Duodenal mucosa (tissue), 2 donors: ENCODE measurements at regions not wholly inside any gene's neighbourhood (a gene's known extent, or its start where the extent isn't known, plus 50 kb on each side); places are given as distances from the start of the nearest gene placed in this dataset.
"Not testable (repeated sequence)": the region's sequence is repeated elsewhere in the genome, so short reads cannot be mapped to it uniquely, and the experiment has no call there.

Experiments
- H3K27ac ChIP-seq: one replicate; pipeline ENCODE4 v1.7.0; 2013; ENCODE audit warnings: low read depth, low read length
- H3K27me3 ChIP-seq, 2 donors: one replicate each; pipeline ENCODE4 v1.7.0; 2013; ENCODE audit warnings: low read length in 2 of 2, control low read depth in 1 of 2; ENCODE audit not compliant: insufficient read depth in 2 of 2, control insufficient read depth in 1 of 2
- H3K36me3 ChIP-seq, 2 donors: one replicate each; pipeline ENCODE4 v1.7.0; 2013; ENCODE audit warnings: low read length in 2 of 2, control low read depth in 1 of 2; ENCODE audit not compliant: insufficient read depth in 2 of 2, control insufficient read depth in 1 of 2
- H3K4me1 ChIP-seq, 2 donors: one replicate each; pipeline ENCODE4 v1.7.0; 2013; ENCODE audit warnings: low read length in 2 of 2, control low read depth in 1 of 2; ENCODE audit not compliant: insufficient read depth in 2 of 2, control insufficient read depth in 1 of 2
- H3K4me3 ChIP-seq, 2 donors: one replicate each; pipeline ENCODE4 v1.7.0; 2013; ENCODE audit warnings: low read length in 2 of 2, low read depth in 1 of 2
- H3K9ac ChIP-seq, 2 donors: one replicate each; pipeline ENCODE4 v1.7.0; 2013; ENCODE audit warnings: low read length in 2 of 2, low read depth in 1 of 2
- H3K9me3 ChIP-seq, 2 donors: one replicate each; pipeline ENCODE4 v1.7.0; 2013; ENCODE audit warnings: low read length in 2 of 2, control low read depth in 1 of 2; ENCODE audit not compliant: control insufficient read depth in 1 of 2

DNA sequence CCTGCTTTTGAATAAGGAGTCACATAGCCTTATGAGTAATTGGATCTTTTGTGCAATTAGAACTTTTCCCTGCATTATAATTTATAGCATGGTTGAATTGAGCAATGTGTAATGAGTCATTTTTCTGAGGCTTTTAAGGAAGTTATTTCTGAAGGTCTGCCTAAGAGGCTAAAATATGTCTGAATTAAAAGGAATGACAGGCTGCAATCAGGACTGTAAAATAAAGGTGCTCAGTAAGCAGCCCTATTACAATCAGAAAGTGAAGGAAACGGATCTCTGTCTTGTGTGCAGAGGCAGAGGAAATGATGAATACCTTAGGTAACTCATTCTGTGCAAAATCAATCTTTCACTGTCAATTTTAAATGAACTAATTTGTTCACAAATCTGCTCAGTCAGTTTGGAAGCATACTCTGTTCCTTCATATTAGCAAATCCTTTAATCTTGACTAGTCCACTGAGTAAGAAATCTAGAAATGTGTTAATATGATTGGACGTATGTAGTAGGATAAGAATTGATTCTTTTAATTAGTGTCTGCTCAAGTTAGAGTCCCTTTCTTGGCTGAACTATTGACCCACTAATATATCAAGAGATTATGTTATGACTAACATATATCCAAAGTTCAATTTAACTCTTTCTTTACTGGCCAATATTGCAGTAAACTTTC is 290.1 kb downstream of the ZIC1 start:
- no peaks in the 10 kb centered on the region for H3K27me3 ChIP-seq
- no peak overlapping the region for H3K9ac ChIP-seq
- no peak overlapping the region for H3K4me3 ChIP-seq
- H3K9me3 ChIP-seq: no peaks in the 10 kb centered on the region
- H3K4me1 ChIP-seq: no peaks in the 10 kb centered on the region
- no peak overlapping the region for H3K27ac ChIP-seq
- no peaks in the 10 kb centered on the region for H3K36me3 ChIP-seq

DNA sequence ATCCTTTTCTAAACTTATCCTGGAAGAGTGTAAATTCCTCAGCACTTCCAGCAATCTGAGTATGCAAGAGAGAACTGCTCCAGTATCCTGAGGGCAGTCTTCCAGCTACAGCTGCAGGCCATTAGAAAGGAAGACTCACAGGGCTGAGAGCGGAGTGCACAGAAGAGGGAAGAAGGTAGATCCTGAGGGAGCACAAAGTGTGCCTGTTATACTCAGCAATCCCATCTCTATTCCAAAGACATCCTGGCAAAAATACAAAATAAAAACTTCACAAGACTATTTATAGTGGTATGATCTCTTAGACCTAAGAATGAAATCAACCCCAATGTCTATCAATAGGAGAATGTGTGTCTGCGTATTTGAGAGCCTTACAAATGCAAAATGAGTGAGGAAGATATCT is 292.0 kb downstream of the ZIC1 start:
- H3K4me3 ChIP-seq: no peak overlapping the region
- H3K4me1 ChIP-seq: no peaks in the 10 kb centered on the region
- H3K27me3 ChIP-seq: no peaks in the 10 kb centered on the region
- H3K27ac ChIP-seq: no peak overlapping the region
- no peak overlapping the region for H3K9ac ChIP-seq
- H3K36me3 ChIP-seq: no peaks in the 10 kb centered on the region
- H3K9me3 ChIP-seq: no peaks in the 10 kb centered on the region

DNA sequence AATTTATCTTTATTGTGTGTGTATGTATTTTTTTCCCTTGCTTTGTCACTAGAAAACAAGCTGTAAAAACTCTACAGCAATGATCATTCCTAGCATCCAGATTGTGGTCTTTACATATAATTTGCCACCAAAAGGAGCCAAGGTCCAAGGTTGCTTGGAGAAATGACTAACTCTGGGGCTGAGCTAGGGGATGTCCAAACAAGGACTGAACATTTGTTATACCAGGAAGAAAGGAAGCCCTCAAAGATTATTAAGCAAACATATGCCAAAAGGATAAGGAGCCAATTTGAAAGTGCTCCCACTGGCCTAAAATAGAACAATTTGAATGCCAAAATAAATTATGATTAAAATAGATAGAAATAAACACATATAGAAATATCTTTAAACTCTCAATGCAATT is 293.3 kb downstream of the ZIC1 start:
- Histone ChIP-seq H3K27me3 (no peaks in the 10 kb centered on the region), H3K36me3 (no peaks in the 10 kb centered on the region), H3K9ac (no peak overlapping the region), H3K4me3 (no peak overlapping the region), H3K9me3 (no peaks in the 10 kb centered on the region), H3K4me1 (no peaks in the 10 kb centered on the region), H3K27ac (no peak overlapping the region)

DNA sequence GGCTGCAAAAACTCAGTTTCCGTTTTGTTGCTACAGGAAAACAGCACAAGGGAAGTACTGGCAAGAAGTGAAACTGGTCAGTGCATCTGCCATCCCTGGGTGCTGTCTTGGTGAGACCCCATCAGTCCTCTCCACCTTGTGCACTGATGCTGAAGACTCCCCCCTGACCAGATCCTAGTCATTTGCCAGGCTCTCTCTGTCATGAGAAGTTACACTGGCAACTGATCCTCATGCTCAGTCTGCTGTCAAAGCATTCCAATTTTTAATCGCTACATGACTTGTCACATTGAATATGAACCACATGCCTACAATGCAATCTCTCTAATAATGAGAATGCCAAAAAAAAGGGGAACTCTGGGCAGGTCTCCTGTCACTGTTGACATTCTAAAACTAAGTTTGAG is 296.5 kb downstream of the ZIC1 start:
- H3K36me3 ChIP-seq: no peaks in the 10 kb centered on the region
- no peaks in the 10 kb centered on the region for H3K27me3 ChIP-seq
- H3K4me1 ChIP-seq: no peaks in the 10 kb centered on the region
- H3K27ac ChIP-seq: no peak overlapping the region
- peaks cover 0 to 3% of the 10 kb centered on the region in 2 donors for H3K9me3 ChIP-seq
- no peak overlapping the region for H3K4me3 ChIP-seq
- H3K9ac ChIP-seq: no peak overlapping the region

DNA sequence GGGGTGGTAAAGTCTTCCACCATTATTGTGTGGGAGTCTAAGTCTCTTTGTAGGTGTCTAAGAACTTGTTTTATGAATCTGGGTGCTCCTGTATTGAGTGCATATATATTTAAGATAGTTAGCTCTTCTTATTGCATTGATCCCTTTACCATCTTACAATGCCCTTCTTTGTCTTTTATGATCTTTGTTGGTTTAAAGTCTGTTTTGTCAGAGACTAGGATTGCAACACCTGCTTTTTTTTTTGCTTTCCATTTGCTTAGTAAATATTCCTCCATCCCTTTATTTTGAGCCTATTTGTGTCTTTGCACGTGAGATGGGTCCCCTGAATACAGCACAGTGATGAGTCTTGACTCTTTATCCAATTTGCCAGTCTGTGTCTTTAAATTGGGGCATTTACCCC is 301.6 kb downstream of the ZIC1 start:
- not testable (repeated sequence) for H3K9ac ChIP-seq, H3K9me3 ChIP-seq, H3K36me3 ChIP-seq, H3K27ac ChIP-seq, H3K4me1 ChIP-seq, H3K27me3 ChIP-seq, H3K4me3 ChIP-seq

DNA sequence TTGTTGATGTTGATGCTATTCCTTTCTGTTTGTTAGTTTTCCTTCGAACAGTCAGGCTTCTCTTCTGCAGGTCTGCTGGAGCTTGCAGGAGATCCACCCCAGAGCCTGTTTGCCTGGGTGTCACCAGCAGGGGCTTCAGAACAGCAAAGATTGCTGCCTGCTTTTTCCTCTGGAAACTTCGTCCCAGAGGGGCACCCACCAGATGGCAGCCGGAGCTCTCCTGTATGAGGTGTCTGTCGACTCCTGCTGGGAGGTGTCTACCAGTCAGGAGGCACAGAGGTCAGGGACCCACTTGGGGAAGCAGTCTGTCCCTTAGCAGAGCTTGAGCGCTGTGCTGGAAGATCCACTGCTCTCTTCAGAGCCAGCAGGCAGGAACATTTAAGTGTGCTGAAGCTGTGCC is 303.2 kb downstream of the ZIC1 start:
- Histone ChIP-seq H3K27ac (no peak overlapping the region), H3K36me3 (no peaks in the 10 kb centered on the region), H3K9me3 (peaks cover 0 to 3% of the 10 kb centered on the region in 2 donors), H3K9ac (no peak overlapping the region), H3K4me3 (no peak overlapping the region), H3K27me3 (no peaks in the 10 kb centered on the region), H3K4me1 (no peaks in the 10 kb centered on the region)

DNA sequence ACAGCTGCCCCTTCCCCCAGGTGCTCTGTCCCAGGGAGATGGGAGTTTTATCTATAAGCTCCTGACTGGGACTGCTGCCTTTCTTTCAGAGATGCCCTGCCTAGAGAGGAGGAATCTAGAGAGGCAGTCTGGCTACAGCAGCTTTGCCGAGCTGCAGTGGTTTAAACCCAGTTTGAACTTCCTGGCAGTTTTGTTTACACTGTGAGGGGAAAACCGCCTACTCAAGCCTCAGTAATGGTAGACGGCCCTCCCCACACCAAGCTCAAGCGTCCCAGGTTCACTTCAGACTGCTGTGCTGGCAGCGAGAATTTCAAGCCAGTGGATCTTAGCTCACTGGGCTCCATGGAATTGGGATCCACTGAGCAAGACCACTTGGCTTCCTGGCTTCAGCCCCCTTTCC is 303.6 kb downstream of the ZIC1 start:
- H3K4me1 ChIP-seq, H3K27ac ChIP-seq, H3K27me3 ChIP-seq, H3K9me3 ChIP-seq, H3K4me3 ChIP-seq, H3K9ac ChIP-seq, H3K36me3 ChIP-seq: not testable (repeated sequence)

DNA sequence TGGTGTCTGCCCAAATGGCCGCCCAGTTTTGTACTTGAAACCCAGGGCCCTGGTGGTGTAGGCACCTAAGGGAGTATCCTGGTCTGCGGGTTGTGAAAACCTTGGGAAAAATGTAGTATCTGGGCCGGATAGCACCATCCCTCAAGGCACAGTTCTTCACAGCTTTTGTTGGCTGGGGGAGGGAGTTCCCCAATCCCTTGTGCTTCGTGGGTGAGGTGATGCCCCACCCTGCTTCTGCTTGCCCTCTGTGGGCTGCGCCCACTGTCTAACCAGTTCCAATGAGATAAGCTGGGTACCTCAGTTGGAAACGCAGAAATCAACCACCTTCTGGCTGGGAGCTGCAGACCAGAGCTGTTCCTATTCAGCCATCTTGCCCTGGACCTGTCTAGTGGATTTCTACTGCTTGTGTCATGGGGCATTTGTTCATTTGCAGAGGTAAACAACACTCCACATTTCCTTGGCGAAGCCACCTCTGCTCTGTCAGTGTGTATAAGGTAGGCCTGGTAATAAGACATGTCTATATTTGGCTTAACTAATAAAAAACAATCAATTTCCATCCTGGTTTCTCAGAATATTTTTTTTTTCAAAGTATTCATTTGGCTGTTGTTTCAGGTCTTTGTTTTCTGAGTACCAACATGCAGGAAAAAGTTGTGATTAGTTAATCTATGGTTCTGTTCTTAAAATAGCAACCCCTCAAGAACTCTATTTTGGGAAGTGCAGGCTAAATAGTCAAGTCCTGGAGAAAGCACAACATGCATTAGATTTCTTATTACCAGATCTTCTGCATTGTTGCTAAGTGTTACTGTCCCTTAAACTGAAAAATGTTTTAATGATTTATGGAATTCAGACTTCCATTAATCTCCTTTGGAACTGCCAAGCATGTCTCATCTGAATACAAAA is 304.3 kb downstream of the ZIC1 start:
- Histone ChIP-seq H3K36me3 (no peaks in the 10 kb centered on the region), H3K4me1 (no peaks in the 10 kb centered on the region), H3K27ac (no peak overlapping the region), H3K9me3 (peaks cover 0 to 3% of the 10 kb centered on the region in 2 donors), H3K9ac (no peak overlapping the region), H3K27me3 (no peaks in the 10 kb centered on the region), H3K4me3 (no peak overlapping the region)

DNA sequence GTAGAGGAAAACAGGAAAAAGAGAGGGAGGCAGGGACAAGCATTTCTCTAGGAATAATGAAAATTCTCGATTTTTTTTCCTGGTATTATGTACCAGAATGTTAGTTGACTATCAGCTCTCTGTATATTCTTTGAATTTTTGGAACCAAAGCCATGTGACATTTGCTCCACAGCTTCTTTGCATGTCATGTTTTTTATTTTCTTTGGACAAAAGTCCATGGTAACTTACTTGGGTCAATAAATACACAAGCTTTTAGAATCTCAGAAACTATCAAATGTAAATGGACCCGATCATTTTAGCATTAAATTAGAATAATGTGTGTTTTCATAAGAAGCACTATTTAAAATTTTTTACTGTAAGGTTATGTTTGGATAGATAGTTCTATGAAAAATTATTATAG is 320.5 kb downstream of the ZIC1 start:
- no peaks in the 10 kb centered on the region for H3K4me1 ChIP-seq
- H3K27ac ChIP-seq: no peak overlapping the region
- no peak overlapping the region for H3K4me3 ChIP-seq
- no peaks in the 10 kb centered on the region for H3K9me3 ChIP-seq
- H3K9ac ChIP-seq: no peak overlapping the region
- H3K27me3 ChIP-seq: no peaks in the 10 kb centered on the region
- no peaks in the 10 kb centered on the region for H3K36me3 ChIP-seq

DNA sequence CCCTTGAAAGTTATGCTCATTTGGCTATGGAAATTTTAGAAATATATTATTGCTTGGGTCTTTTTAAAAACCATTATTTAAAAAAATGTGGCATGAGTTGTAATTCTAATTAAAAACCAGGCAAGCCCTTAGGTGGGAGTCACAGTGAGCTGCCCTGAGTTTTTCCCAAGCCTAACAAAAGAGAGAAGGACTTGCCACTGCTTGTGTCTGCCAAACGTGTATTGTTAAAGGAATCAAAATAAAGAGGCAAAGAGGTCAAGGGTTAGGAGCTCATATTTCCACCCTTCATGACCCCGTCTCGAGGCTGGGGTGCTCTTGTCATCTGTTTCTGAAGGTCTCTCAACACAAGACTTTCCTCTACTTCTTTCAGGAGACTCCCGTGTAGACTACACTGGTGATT is 321.1 kb downstream of the ZIC1 start:
- Histone ChIP-seq H3K36me3 (no peaks in the 10 kb centered on the region), H3K9me3 (no peaks in the 10 kb centered on the region), H3K27ac (no peak overlapping the region), H3K4me3 (no peak overlapping the region), H3K4me1 (no peaks in the 10 kb centered on the region), H3K27me3 (no peaks in the 10 kb centered on the region), H3K9ac (no peak overlapping the region)
